HPDE6-E6E7 (cell line): ENCODE measurements at regions not wholly inside any gene's neighbourhood (a gene's known extent, or its start where the extent isn't known, plus 50 kb on each side); places are given as distances from the start of the nearest gene placed in this dataset.
A peak's percentile ranks its signal among the peaks of the same experiment; 100 is the strongest.

ENCODE experiments used
- DNase-seq: peaks from one replicate; pipeline ENCODE4 v3.0.0; 2011; ENCODE audit warnings: missing footprints; ENCODE audit errors: extremely low spot score

- DNase-seq = peak; percentile 4
Measured at GRCh38 chr5:129400395-129400983, 59.6 kb upstream of the ADAMTS19 start.

DNA sequence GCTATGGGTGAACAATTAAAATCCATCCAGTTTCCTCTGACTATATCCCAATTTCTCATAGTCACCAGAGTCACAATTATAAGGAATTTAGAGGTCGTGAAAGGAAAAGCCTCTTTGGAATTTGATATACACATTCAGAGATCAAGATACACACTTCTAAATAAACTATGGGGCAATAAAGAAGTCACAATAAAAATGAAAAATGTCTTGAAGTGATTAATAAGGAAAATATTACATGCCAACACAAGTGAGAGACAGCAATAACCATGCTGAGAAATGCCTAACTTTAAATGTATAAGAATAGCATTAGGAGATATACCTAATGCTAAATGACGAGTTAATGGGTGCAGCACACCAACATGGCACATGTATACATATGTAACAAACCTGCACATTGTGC is 54.9 kb upstream of the ADAMTS19 start:
- DNase-seq = no peak

DNA sequence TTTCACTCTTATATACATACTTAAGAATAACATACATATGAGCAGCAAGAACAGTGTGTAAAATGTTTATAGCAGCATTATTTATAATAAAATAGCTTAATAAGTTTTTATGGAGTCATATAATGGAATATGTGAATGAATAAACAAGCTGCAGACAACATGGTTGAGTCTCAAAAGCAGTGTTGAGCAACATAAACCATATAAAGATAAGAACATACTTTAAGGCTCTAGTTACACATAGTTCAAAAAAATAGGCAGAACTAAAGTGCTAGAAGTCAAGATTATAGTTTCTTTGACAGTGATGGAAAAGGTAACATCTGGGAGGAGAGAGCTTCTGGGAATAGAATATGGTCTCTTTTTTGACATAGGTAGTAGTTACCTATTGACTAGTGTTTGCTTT is 53.7 kb upstream of the ADAMTS19 start:
- no peak for DNase-seq
